H1 (cell line): ENCODE measurements at regions not wholly inside any gene's neighbourhood (a gene's known extent, or its start where the extent isn't known, plus 50 kb on each side); places are given as distances from the start of the nearest gene placed in this dataset.

Experiments
- CTCF ChIA-PET: fragments of 300-600 bp; sonication (Branson Sonifier 250); formaldehyde crosslinking; loops from one replicate; lab custom pipeline; 2021; ENCODE audit not compliant: partially characterized antibody; lab: Charles Lee
- POLR2A ChIA-PET: fragments of 300-600 bp; sonication (Branson Sonifier 250); formaldehyde crosslinking; loops from one replicate; lab custom pipeline; 2021; ENCODE audit warnings: inconsistent platforms; ENCODE audit not compliant: partially characterized antibody; lab: Charles Lee
- DNase-seq, 2 experiments: peaks; one replicate each; pipeline versions ENCODE4 v3.0.0 to v3.0.0-alpha.2; 2010 to 2022; ENCODE audit warnings: low spot score in 2 of 2, low read depth in 1 of 2, mixed read lengths in 1 of 2
- FAIRE-seq: peaks from 2 replicates; lab custom pipeline; 2011; peaks lifted over from hg19 to GRCh38; lab: Jason Lieb, UNC
- H2AFZ ChIP-seq: 2 replicates; pipeline ENCODE4 v1.8.1; 2012; ENCODE audit warnings: low read length, inconsistent platforms
- H2AK5ac ChIP-seq: 2 replicates; pipeline ENCODE4 v1.6.1; 2013; ENCODE audit warnings: low read depth, low read length
- H2BK120ac ChIP-seq: replicated peaks from 2 replicates; pipeline ENCODE3; 2013; ENCODE audit warnings: low read depth, low read length, inconsistent platforms
- H2BK12ac ChIP-seq: 2 replicates; pipeline ENCODE4 v1.6.1; 2013; ENCODE audit warnings: low read depth, low read length
- H2BK15ac ChIP-seq: 2 replicates; pipeline ENCODE4 v1.6.1; 2013; ENCODE audit warnings: low read length
- H2BK20ac ChIP-seq: 2 replicates; pipeline ENCODE4 v1.6.1; 2013; ENCODE audit warnings: low read length
- H2BK5ac ChIP-seq: 2 replicates; pipeline ENCODE4 v1.6.1; 2013; ENCODE audit warnings: low read depth, low read length
- H3K14ac ChIP-seq: 2 replicates; pipeline ENCODE4 v1.6.1; 2013; ENCODE audit warnings: inconsistent platforms; ENCODE audit not compliant: insufficient read length
- H3K18ac ChIP-seq: 2 replicates; pipeline ENCODE4 v1.6.1; 2013; ENCODE audit warnings: low read length; ENCODE audit errors: extremely low read depth
- H3K23ac ChIP-seq: 2 replicates; pipeline ENCODE4 v1.6.1; 2013; ENCODE audit warnings: inconsistent platforms; ENCODE audit not compliant: insufficient read length
- H3K23me2 ChIP-seq: 2 replicates; pipeline ENCODE4 v1.6.1; 2013; ENCODE audit warnings: low read depth, low read length
- H3K27ac ChIP-seq: 2 replicates; pipeline ENCODE4 v1.6.1; 2011; ENCODE audit warnings: low read depth, low read length, inconsistent platforms
- H3K27me3 ChIP-seq, 4 experiments: replicated peaks in 1 of 4; 1 replicate in 1 of 4; 2 replicates in 3 of 4; pipeline versions ENCODE4 v1.6.1 to v1.8.1; 2011 to 2013; ENCODE audit warnings: low read length in 3 of 4, mild to moderate bottlenecking in 3 of 4, inconsistent platforms in 2 of 4, mixed read lengths in 2 of 4, moderate library complexity in 1 of 4; ENCODE audit not compliant: control insufficient read depth in 3 of 4, insufficient read depth in 3 of 4; ENCODE audit errors: extremely low read depth in 1 of 4
- H3K36me3 ChIP-seq, 4 experiments: 2 replicates each; pipeline versions ENCODE4 v1.6.1 to v1.8.1; 2011 to 2013; ENCODE audit warnings: mild to moderate bottlenecking in 4 of 4, low read length in 3 of 4, moderate library complexity in 2 of 4, control low read depth in 1 of 4, inconsistent platforms in 1 of 4; ENCODE audit not compliant: insufficient read depth in 4 of 4, control insufficient read depth in 2 of 4
- H3K4ac ChIP-seq: replicated peaks from 2 replicates; pipeline ENCODE3; 2013; ENCODE audit warnings: low read length, low read depth, mixed read lengths, inconsistent platforms; ENCODE audit not compliant: insufficient read length
- H3K4me1 ChIP-seq, 4 experiments: replicated peaks in 1 of 4; 1 replicate in 1 of 4; 2 replicates in 3 of 4; pipeline versions ENCODE4 v1.6.1 to v1.8.1; 2011 to 2013; ENCODE audit warnings: low read length in 3 of 4, inconsistent platforms in 2 of 4, mixed read lengths in 1 of 4; ENCODE audit not compliant: insufficient read depth in 4 of 4, control insufficient read depth in 3 of 4
- H3K4me2 ChIP-seq, 2 experiments: 2 replicates each; pipeline versions ENCODE4 v1.6.1 to v1.8.1; 2011 to 2013; ENCODE audit warnings: low read depth in 2 of 2, low read length in 2 of 2, control low read depth in 1 of 2, inconsistent platforms in 1 of 2, mild to moderate bottlenecking in 1 of 2; ENCODE audit not compliant: insufficient read depth in 1 of 2
- H3K4me3 ChIP-seq, 4 experiments: fragments of 200-600, 300-600 bp in 1 of 4; sonication (generic), shearing (Covaris generic), sonication (Bioruptor Twin) in 1 of 4; 2 replicates each; pipeline versions ENCODE4 v1.5.1 to v1.8.1; 2011 to 2016; ENCODE audit warnings: low read length in 4 of 4, low read depth in 3 of 4, control low read depth in 2 of 4, inconsistent platforms in 2 of 4, mild to moderate bottlenecking in 2 of 4, mixed read lengths in 1 of 4, moderate library complexity in 1 of 4; ENCODE audit not compliant: insufficient read depth in 2 of 4; ENCODE audit errors: extremely low read depth in 1 of 4
- H3K56ac ChIP-seq: replicated peaks from 2 replicates; pipeline ENCODE3; 2013; ENCODE audit warnings: low read depth, mild to moderate bottlenecking, mixed read lengths, low read length, inconsistent platforms; ENCODE audit not compliant: insufficient read length
- H3K79me1 ChIP-seq: 2 replicates; pipeline ENCODE4 v1.6.1; 2013; ENCODE audit warnings: low read depth, low read length, control low read depth
- H3K79me2 ChIP-seq, 2 experiments: 2 replicates each; pipeline versions ENCODE4 v1.6.1 to v1.8.1; 2012 to 2013; ENCODE audit warnings: low read length in 2 of 2, mild to moderate bottlenecking in 2 of 2, inconsistent platforms in 1 of 2; ENCODE audit not compliant: insufficient read depth in 2 of 2, control insufficient read depth in 1 of 2
- H3K9ac ChIP-seq, 4 experiments: replicated peaks in 1 of 4; 1 replicate in 1 of 4; 2 replicates in 3 of 4; pipeline versions ENCODE4 v1.6.1 to v1.8.1; 2011 to 2013; ENCODE audit warnings: low read depth in 3 of 4, low read length in 3 of 4, control low read depth in 2 of 4, mild to moderate bottlenecking in 2 of 4, moderate library complexity in 2 of 4, inconsistent platforms in 1 of 4; ENCODE audit errors: extremely low read depth in 1 of 4
- H3K9me3 ChIP-seq, 2 experiments: 2 replicates each; pipeline versions ENCODE4 v1.6.1 to v1.8.1; 2012 to 2013; ENCODE audit warnings: mild to moderate bottlenecking in 2 of 2, moderate library complexity in 2 of 2, control low read depth in 1 of 2, inconsistent platforms in 1 of 2, low read depth in 1 of 2, low read length in 1 of 2, mixed read lengths in 1 of 2; ENCODE audit not compliant: insufficient read depth in 2 of 2
- H4K20me1 ChIP-seq, 2 experiments: replicated peaks in 1 of 2; 2 replicates each; pipeline versions ENCODE3 to v1.8.1; 2011 to 2013; ENCODE audit warnings: inconsistent platforms in 2 of 2, low read length in 2 of 2, mild to moderate bottlenecking in 1 of 2; ENCODE audit not compliant: insufficient read depth in 2 of 2, control insufficient read depth in 1 of 2
- H4K5ac ChIP-seq: 2 replicates; pipeline ENCODE4 v1.6.1; 2013; ENCODE audit warnings: low read length, low read depth, mixed read lengths, inconsistent platforms; ENCODE audit not compliant: insufficient read length
- H4K8ac ChIP-seq: 2 replicates; pipeline ENCODE4 v1.8.0; 2013; ENCODE audit warnings: mild to moderate bottlenecking, moderate library complexity, low read length, inconsistent platforms; ENCODE audit not compliant: insufficient read depth; ENCODE audit errors: extremely low read depth
- H4K91ac ChIP-seq: replicated peaks from 2 replicates; pipeline ENCODE3; 2013; ENCODE audit warnings: low read length, mixed read lengths, inconsistent platforms; ENCODE audit not compliant: insufficient read length
- CHD7 ChIP-seq: fragments of 300-600 bp; sonication (generic); IDR thresholded peaks from 2 replicates; pipeline ENCODE4 v1.7.1; 2012; ENCODE audit warnings: low read length, moderate library complexity, mild to moderate bottlenecking, inconsistent platforms; ENCODE audit not compliant: insufficient replicate concordance
- WGBS, 2 experiments: shearing (Covaris generic) in 1 of 2; methylation state at CpG; one replicate each; pipeline versions ENCODE4 v1.1.6 to v1.1.7; 2013 to 2015; ENCODE audit warnings: low lambda C conversion rate in 2 of 2, mixed read lengths in 2 of 2, inconsistent platforms in 1 of 2, low coverage in 1 of 2, missing lambda C conversion rate in 1 of 2; ENCODE audit not compliant: insufficient replicate concordance in 2 of 2, insufficient coverage in 1 of 2, insufficient read length in 1 of 2; ENCODE audit errors: extremely low coverage in 1 of 2, missing lambda C conversion rate in 1 of 2; 5-methylcytosine and 5-hydroxymethylcytosine counted together

GRCh38 chr3:83890763-83891135 is 1068.0 kb upstream of the CADM2 start:
- no peak overlapping the region for H3K4me3 ChIP-seq
- CTCF ChIA-PET: no interaction called here
- no peak for TF ChIP-seq CHD7

More at GRCh38 chr3:83890763-83891135, 1068.0 kb upstream of the CADM2 start:
- Histone ChIP-seq H4K8ac (no peak overlapping the region), H4K20me1 (no peaks in the 10 kb centered on the region), H2AK5ac (no peak overlapping the region), H2BK15ac (no peak overlapping the region), H2AFZ (no peak overlapping the region), H3K18ac (no peak overlapping the region), H3K79me2 (no peaks in the 10 kb centered on the region), H3K27me3 (peaks cover 0 to 1% (median 0%) of the 10 kb centered on the region in 4 experiments; a peak in 1 of 7 replicates), H3K23me2 (no peaks in the 10 kb centered on the region; the same call in 1 of the 2 replicates), H3K79me1 (no peaks in the 10 kb centered on the region), H3K56ac (no peak overlapping the region), H3K9me3 (no peaks in the 10 kb centered on the region), H3K27ac (no peak overlapping the region), H2BK5ac (no peak overlapping the region), H3K4ac (no peak overlapping the region), H2BK20ac (no peak overlapping the region), H3K23ac (no peak overlapping the region), H3K36me3 (no peaks in the 10 kb centered on the region), H4K5ac (no peak overlapping the region), H3K14ac (no peak overlapping the region), H3K4me1 (no peaks in the 10 kb centered on the region), H2BK120ac (no peak overlapping the region), H2BK12ac (no peak overlapping the region), H4K91ac (no peak overlapping the region), H3K4me2 (no peak overlapping the region), H3K9ac (no peak overlapping the region)
- POLR2A ChIA-PET: no interaction called here
- 82% methylated on average over 2 of the region's 2 CpGs; no CpG with 5 or more reads in 1 of the 2 experiments for WGBS, 2 experiments
- FAIRE-seq: no peak
- no peak for DNase-seq
